Panc1 (cell line): ENCODE measurements at regions not wholly inside any gene's neighbourhood (a gene's known extent, or its start where the extent isn't known, plus 50 kb on each side); places are given as distances from the start of the nearest gene placed in this dataset.

Source experiments
- POLR2AphosphoS5 ChIP-seq: IDR thresholded peaks from 2 replicates; pipeline ENCODE4 v1.6.1; 2012; ENCODE audit warnings: mild to moderate bottlenecking, low read depth, low read length, moderate library complexity
- TF ChIP-seq, protein P1 (sequence below): fragments of 450-650 bp; IDR thresholded peaks from 2 replicates; pipeline ENCODE4 v1.5.1; 2017; ENCODE audit warnings: mild to moderate bottlenecking

DNA sequence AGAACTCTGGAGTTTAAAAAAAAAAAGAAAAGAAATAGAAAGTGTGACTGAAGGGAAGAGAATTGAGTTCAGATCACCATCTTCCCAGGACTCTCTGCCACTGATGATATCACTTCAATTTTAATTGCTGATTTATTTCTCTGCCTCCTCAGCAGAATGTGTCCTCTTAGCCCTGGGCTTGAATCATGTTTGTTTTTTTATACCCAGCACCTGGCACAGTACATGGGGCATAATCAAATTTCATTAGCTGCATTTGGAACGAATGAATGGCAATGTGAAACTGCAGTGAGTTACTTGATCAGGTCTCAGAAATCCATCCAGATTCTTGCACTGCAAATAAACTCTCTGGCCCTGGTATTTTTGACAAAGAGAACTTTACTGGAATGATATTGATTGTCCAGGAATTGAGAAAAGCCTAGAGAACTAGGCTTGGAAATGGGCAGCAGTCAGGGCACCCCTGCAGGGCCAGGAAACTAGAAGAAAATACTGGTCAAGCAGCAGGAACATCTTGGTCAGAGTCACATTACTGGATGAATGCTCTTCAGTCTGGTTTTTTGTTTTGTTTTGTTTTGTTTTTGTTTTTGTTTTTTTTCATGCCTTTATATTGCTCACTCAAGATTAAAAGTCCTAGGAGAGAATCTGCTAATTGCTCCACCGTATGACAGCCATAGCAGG, 103.8 kb upstream of the FAM78B start:
- TF ChIP-seq POLR2AphosphoS5, result no peak
- TF ChIP-seq, protein P1, sequence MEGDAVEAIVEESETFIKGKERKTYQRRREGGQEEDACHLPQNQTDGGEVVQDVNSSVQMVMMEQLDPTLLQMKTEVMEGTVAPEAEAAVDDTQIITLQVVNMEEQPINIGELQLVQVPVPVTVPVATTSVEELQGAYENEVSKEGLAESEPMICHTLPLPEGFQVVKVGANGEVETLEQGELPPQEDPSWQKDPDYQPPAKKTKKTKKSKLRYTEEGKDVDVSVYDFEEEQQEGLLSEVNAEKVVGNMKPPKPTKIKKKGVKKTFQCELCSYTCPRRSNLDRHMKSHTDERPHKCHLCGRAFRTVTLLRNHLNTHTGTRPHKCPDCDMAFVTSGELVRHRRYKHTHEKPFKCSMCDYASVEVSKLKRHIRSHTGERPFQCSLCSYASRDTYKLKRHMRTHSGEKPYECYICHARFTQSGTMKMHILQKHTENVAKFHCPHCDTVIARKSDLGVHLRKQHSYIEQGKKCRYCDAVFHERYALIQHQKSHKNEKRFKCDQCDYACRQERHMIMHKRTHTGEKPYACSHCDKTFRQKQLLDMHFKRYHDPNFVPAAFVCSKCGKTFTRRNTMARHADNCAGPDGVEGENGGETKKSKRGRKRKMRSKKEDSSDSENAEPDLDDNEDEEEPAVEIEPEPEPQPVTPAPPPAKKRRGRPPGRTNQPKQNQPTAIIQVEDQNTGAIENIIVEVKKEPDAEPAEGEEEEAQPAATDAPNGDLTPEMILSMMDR, result no peak
